ENCODE measurements at regions not wholly inside any gene's neighbourhood (a gene's known extent, or its start where the extent isn't known, plus 50 kb on each side); places are given as distances from the start of the nearest gene placed in this dataset.

GRCh38 chr14:106845286-106846087 lies 1319.1 kb downstream of the TMEM121 start (continued):
- no peak for TF ChIP-seq ZNF462 (CRISPR knock-in tag; IDR thresholded peaks at IDR 0.05)
- no peak for TF ChIP-seq REST (IDR thresholded peaks at IDR 0.05; ENCODE audit: unreplicated experiment)
- TF ChIP-seq EZH2phosphoT487 (IDR thresholded peaks at IDR 0.05; ENCODE audit: unreplicated experiment) = no peak
- no peak for TF ChIP-seq EZH2 (IDR thresholded peaks at IDR 0.05; ENCODE audit: low read depth, unreplicated experiment)
- TF ChIP-seq CREB1 (CRISPR knock-in tag; IDR thresholded peaks at IDR 0.05; ENCODE audit: low read depth) = no peak
- TF ChIP-seq NANOG (IDR thresholded peaks at IDR 0.05; ENCODE audit: borderline replicate concordance) = no peak
- TF ChIP-seq JUNB (IDR thresholded peaks at IDR 0.05; ENCODE audit: unreplicated experiment) = no peak
- no peak for TF ChIP-seq ZNF114 (CRISPR knock-in tag; IDR thresholded peaks at IDR 0.05)
- TF ChIP-seq POLR2AphosphoS5 (IDR thresholded peaks at IDR 0.05; ENCODE audit: low read depth) = no peak
- TF ChIP-seq ETS1 (IDR thresholded peaks at IDR 0.05) = no peak
- TF ChIP-seq STAT1 (IDR thresholded peaks at IDR 0.05; ENCODE audit: unreplicated experiment) = no peak
